ENCODE measurements at regions not wholly inside any gene's neighbourhood (a gene's known extent, or its start where the extent isn't known, plus 50 kb on each side); places are given as distances from the start of the nearest gene placed in this dataset.

DNA sequence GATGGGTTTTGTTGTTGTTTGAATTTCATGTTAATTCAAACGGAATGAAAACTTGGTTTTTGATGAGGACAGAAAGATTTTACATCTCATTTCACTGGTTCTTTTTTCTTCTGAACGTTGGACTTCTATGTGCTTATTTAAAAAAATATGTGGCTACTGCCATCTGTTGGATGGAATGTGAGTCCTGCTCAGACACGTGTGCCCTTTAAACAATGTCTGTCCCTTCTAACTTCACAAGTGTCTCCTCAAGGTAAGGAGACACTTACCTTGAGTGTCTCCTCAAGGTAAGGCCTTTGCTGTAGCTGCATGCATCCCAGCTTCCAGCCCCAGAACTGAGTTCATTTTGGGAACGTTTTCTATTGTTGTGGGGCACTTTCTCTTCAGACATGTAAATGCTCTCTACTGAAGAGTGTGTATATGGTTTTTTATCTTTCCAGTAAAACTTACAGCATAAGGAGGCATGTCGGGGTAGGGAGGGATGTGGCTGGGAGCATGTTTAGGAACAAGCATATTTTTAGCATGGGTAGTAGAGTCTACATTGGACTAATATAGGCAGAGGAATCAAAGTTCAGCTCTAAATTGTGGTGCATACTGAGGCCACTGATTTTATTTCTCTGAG lies 63.1 kb upstream of the UBE3A start:
- TF ChIP-seq TEAD4 (IDR thresholded peaks at IDR 0.05) (peak; percentile 94), TCF12 (IDR thresholded peaks at IDR 0.05; ENCODE audit: low read depth) (no peak), CEBPB (IDR thresholded peaks at IDR 0.05) (no peak), RAD21 (IDR thresholded peaks at IDR 0.05; ENCODE audit: low read depth) (peak; percentile 54)
